Suprapubic skin (tissue), 4 donors: ENCODE measurements at regions not wholly inside any gene's neighbourhood (a gene's known extent, or its start where the extent isn't known, plus 50 kb on each side); places are given as distances from the start of the nearest gene placed in this dataset.

Experiments
- DNase-seq, 2 donors: peaks; one replicate each; pipeline ENCODE4 v3.0.0-alpha.2; 2019; ENCODE audit warnings: low spot score in 2 of 2
- H3K27ac ChIP-seq: fragments of 200-600 bp; sonication (generic); one replicate; pipeline ENCODE4 v1.5.1; 2019
- H3K27me3 ChIP-seq: fragments of 200-600 bp; sonication (generic); one replicate; pipeline ENCODE4 v1.5.1; 2019
- H3K36me3 ChIP-seq: fragments of 200-600 bp; sonication (generic); one replicate; pipeline ENCODE4 v1.5.1; 2019
- H3K4me1 ChIP-seq: fragments of 200-600 bp; sonication (generic); one replicate; pipeline ENCODE4 v1.5.1; 2019
- H3K4me3 ChIP-seq: fragments of 200-600 bp; sonication (generic); one replicate; pipeline ENCODE4 v1.5.1; 2019; ENCODE audit warnings: mild to moderate bottlenecking
- H3K9me3 ChIP-seq: fragments of 200-600 bp; sonication (generic); one replicate; pipeline ENCODE4 v1.5.1; 2019
- EP300 ChIP-seq: sonication (generic); formaldehyde crosslinking; IDR thresholded peaks from one replicate; pipeline ENCODE4 v1.6.1; 2017; ENCODE audit warnings: antibody characterized with exemption
- POLR2A ChIP-seq, 2 donors: fragments of 450-650 bp; IDR thresholded peaks; one replicate each; pipeline ENCODE4 v1.6.1; 2017; ENCODE audit warnings: antibody characterized with exemption in 2 of 2, mild to moderate bottlenecking in 2 of 2, moderate library complexity in 2 of 2
- POLR2AphosphoS5 ChIP-seq, 3 donors: sonication (generic); formaldehyde crosslinking; IDR thresholded peaks; one replicate each; pipeline ENCODE4 v1.6.1; 2017; ENCODE audit warnings: antibody characterized with exemption in 3 of 3
- WGBS: methylation state at CpG from one replicate; pipeline ENCODE4 v1.1.5; 2018; 5-methylcytosine and 5-hydroxymethylcytosine counted together
- TF ChIP-seq, protein P1 (sequence below), 2 donors: fragments of 200-600 bp in 1 of 2; fragments of 450-650 bp in 1 of 2; sonication (generic) in 1 of 2; IDR thresholded peaks; one replicate each; pipeline ENCODE4 v1.5.1; 2016 to 2019; ENCODE audit warnings: antibody characterized with exemption in 2 of 2, mild to moderate bottlenecking in 1 of 2, moderate library complexity in 1 of 2

DNA sequence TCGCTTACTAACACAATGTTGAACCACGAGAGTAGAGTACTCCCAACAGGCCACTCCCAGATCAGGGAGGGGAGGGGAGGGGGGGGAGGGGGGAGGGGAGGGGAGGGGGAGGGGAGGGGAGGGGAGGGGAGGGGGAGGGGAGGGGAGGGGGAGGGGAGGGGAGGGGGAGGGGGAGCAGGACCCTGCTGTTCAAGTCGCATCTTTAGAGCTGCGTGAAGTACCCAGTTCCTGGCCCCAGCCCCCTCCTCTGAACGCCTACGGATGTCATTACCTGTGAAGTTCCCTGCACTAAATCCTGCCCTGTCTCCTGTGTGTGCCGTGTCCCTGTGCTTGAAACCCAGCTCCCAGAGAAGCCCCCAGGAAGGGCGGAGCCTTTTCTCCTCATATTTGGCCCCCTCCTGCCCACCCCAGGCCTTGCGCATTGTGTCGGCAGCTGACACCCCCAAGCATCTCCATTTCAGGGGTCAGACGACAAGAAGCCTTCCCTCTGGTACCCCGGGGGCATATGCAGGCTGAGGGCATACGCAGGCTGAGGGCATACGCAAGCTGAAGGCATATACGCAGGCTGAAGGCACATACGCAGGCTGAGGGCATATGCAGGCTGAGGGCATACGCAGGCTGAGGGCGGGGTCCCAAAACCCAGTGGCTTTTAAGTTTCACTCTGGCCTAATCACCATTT is 330.2 kb downstream of the C16orf95 start:
- no peak for DNase-seq
- 82% methylated on average over 16 of the region's 18 CpGs for WGBS

DNA sequence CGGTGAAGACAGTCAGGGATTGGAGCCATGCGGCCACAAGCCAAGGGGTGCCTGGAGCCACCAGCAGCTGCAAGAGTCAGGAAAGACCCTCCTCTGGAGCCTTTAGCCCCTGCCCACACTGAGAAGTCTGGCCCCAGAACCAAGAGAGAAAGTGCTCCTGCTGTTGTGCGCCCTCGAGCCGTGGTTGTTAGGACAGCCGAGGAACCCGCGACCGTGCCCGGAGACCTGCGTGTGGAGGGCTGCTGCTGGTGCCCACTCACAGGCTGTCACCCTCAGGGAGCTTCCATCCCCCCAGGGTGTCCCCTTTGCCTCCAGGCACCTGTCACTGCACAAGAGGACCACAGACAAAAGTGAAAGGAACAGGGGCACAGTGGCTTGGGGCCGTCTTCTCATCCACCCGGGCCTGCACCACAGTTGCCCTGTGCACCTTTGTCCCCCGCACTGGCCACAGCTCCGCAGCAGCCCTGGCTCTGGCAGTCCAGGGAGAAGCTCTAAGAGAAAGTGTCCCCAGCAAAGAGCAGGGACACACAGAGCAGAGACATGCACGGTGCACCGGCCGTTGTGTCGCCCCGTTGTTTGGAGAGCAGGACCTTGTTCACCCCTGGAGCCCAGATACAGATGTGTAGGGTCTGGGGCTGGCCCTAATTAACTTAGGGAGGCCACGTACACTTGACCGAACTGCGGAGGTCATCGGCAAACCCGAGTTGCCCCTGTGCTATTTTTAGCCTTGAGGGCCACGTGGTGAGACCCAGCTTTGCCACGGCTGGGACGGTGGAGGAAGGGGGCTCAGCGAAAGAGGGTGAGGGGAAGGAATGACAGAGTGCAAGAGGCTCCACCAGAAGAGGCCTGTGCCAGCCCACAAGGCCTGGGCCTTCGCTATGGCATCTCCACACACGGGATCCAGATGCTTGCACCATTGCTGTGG is 329.2 kb downstream of the C16orf95 start:
- 85% methylated on average over 20 of the region's 31 CpGs for WGBS
- TF ChIP-seq, protein P1, sequence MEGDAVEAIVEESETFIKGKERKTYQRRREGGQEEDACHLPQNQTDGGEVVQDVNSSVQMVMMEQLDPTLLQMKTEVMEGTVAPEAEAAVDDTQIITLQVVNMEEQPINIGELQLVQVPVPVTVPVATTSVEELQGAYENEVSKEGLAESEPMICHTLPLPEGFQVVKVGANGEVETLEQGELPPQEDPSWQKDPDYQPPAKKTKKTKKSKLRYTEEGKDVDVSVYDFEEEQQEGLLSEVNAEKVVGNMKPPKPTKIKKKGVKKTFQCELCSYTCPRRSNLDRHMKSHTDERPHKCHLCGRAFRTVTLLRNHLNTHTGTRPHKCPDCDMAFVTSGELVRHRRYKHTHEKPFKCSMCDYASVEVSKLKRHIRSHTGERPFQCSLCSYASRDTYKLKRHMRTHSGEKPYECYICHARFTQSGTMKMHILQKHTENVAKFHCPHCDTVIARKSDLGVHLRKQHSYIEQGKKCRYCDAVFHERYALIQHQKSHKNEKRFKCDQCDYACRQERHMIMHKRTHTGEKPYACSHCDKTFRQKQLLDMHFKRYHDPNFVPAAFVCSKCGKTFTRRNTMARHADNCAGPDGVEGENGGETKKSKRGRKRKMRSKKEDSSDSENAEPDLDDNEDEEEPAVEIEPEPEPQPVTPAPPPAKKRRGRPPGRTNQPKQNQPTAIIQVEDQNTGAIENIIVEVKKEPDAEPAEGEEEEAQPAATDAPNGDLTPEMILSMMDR (IDR thresholded peaks at IDR 0.05) = no peak
- no peak for TF ChIP-seq POLR2A (IDR thresholded peaks at IDR 0.05)
- no peak for TF ChIP-seq EP300
- no peak for TF ChIP-seq POLR2AphosphoS5 (IDR thresholded peaks at IDR 0.05)
- Histone ChIP-seq H3K27ac (no peak overlapping the region), H3K27me3 (peaks cover 49% of the 10 kb centered on the region), H3K36me3 (no peaks in the 10 kb centered on the region), H3K9me3 (no peaks in the 10 kb centered on the region), H3K4me3 (no peak overlapping the region), H3K4me1 (no peaks in the 10 kb centered on the region)
- DNase-seq = peak in 1 of 2 donors; percentile 73

More for the DNA sequence above, 330.2 kb downstream of the C16orf95 start:
- Histone ChIP-seq H3K27ac (no peak overlapping the region), H3K4me1 (no peaks in the 10 kb centered on the region), H3K27me3 (peaks cover 41% of the 10 kb centered on the region), H3K9me3 (no peaks in the 10 kb centered on the region), H3K36me3 (no peaks in the 10 kb centered on the region), H3K4me3 (no peak overlapping the region)
- TF ChIP-seq POLR2AphosphoS5 (IDR thresholded peaks at IDR 0.05) (no peak), EP300 (no peak)

DNA sequence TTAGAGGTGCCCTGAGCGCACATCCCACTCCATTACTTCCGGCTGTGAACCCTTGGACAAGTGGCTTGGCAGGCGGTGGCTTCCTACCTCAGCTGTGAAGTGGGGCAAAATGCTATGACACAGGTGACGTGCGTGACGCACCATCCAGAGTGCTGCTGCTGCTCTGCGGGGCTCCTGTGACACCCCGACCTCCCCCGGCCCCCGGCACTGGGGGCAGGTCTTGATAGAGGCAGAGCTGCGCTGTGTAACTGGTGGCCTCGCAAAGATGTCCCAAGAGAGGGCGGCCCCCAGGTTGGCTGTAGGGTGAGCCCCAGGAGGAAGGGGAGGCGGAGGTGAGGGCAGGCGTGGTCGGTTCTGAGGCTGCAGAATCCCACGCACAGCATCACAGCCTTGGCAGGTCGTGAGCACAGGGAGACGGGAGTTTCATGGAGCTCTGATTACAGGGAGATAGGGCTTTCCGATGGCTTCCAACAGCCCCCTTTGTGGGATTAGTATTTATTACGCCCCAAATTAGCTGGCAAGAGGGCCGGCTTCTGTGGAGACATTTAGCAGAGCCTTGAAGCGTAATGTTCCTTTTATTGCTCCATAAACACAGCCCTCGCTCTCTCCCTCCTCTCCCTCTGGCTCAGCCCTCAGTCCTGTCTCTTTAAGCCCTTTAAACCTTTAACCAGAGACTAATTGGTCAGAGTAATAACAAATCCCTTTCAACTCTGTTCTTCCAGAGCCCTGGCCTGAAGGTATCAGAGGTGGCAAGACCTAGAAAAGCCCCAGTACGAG is 328.1 kb downstream of the C16orf95 start:
- Histone ChIP-seq H3K36me3 (no peaks in the 10 kb centered on the region), H3K27ac (no peak overlapping the region), H3K4me3 (no peak overlapping the region), H3K9me3 (no peaks in the 10 kb centered on the region), H3K27me3 (peaks cover 59% of the 10 kb centered on the region), H3K4me1 (no peaks in the 10 kb centered on the region)
- DNase-seq = peak in 1 of 2 donors; percentile 66
- 58% methylated on average over 10 of the region's 25 CpGs for WGBS
- no peak for TF ChIP-seq EP300

DNA sequence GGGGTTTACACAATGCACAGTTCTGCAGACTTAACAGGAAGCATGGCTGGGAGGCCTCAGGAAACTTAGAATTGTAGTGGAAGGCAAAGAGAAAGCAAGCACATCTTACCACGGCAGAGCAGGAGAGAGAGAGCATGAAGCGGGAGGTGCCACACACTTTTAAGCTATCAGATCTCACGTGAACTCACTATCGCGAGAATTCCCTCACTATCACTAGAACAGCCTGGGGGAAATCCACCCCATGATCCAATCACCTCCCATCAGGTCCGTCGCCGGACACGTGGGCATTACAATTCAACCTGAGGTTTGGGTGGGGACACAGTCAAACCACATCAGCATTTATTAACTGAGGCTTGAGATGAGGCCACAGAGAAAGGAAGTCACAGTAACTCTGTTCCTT is 326.7 kb downstream of the C16orf95 start:
- Histone ChIP-seq H3K4me1 (no peaks in the 10 kb centered on the region), H3K27ac (no peak overlapping the region), H3K4me3 (no peak overlapping the region), H3K9me3 (no peaks in the 10 kb centered on the region), H3K27me3 (peaks cover 69% of the 10 kb centered on the region), H3K36me3 (no peaks in the 10 kb centered on the region)
- TF ChIP-seq POLR2AphosphoS5 (IDR thresholded peaks at IDR 0.05) (no peak), POLR2A (IDR thresholded peaks at IDR 0.05) (no peak), EP300 (no peak)
- TF ChIP-seq, protein P1 (IDR thresholded peaks at IDR 0.05) = no peak
- peak in 1 of 2 donors; percentile 21 for DNase-seq
- 59% methylated on average over 9 of the region's 9 CpGs for WGBS

DNA sequence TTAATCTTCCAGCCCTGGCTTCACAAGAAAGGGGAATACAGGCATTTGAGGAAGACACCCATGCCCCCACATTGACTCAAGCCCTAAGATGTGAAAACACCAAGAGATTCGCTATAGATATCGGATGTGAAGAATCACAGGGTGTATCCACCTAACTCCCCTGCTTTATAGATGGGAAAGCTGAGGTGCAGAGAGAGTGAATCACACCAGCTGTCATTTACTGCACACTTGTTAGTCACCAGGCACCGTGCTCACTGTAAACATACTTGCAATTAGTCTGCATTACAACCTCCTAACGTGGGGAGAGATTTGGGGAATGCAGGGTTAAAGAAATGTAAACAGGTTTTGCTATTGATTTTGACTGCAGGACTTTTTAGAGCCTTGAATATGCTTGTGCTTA is 325.5 kb downstream of the C16orf95 start:
- peaks cover 79% of the 10 kb centered on the region for H3K27me3 ChIP-seq
- WGBS = 64% methylated on average over 4 of the region's 4 CpGs
- TF ChIP-seq POLR2AphosphoS5 (IDR thresholded peaks at IDR 0.05) = no peak
- TF ChIP-seq POLR2A (IDR thresholded peaks at IDR 0.05) = no peak
- TF ChIP-seq EP300 = no peak
- TF ChIP-seq, protein P1 (IDR thresholded peaks at IDR 0.05) = no peak
- no peak overlapping the region for H3K4me3 ChIP-seq
- no peaks in the 10 kb centered on the region for H3K36me3 ChIP-seq
- no peaks in the 10 kb centered on the region for H3K9me3 ChIP-seq
- H3K4me1 ChIP-seq = no peaks in the 10 kb centered on the region
- DNase-seq = no peak
- H3K27ac ChIP-seq = no peak overlapping the region
